Lung (tissue), 11 donors: ENCODE measurements at regions not wholly inside any gene's neighbourhood (a gene's known extent, or its start where the extent isn't known, plus 50 kb on each side); places are given as distances from the start of the nearest gene placed in this dataset.

Experiments
- ATAC-seq: fragments of 200-7000 bp; cut with Tn5 transposase; one replicate; pipeline ENCODE4 v1.9.1; 2020; ENCODE audit warnings: moderate number of reproducible peaks; ENCODE audit not compliant: insufficient read depth, low FRiP score
- DNase-seq, 3 donors: peaks; one replicate each; pipeline ENCODE4 v3.0.0-alpha.2; 2013 to 2017
- H3K27ac ChIP-seq, 2 donors: one replicate each; pipeline ENCODE4 v1.5.1; 2013; ENCODE audit warnings: mild to moderate bottlenecking in 2 of 2, moderate library complexity in 2 of 2, control low read depth in 1 of 2, inconsistent platforms in 1 of 2, low read depth in 1 of 2, low read length in 1 of 2
- H3K27me3 ChIP-seq, 3 donors: one replicate each; pipeline ENCODE4 v1.5.1; 2013; ENCODE audit warnings: low read length in 2 of 3; ENCODE audit not compliant: control insufficient read depth in 3 of 3, insufficient read depth in 3 of 3
- H3K36me3 ChIP-seq, 4 donors: one replicate each; pipeline ENCODE4 v1.5.1; 2013; ENCODE audit warnings: low read length in 4 of 4, mild to moderate bottlenecking in 1 of 4, moderate library complexity in 1 of 4; ENCODE audit not compliant: control insufficient read depth in 4 of 4, insufficient read depth in 4 of 4
- H3K4me1 ChIP-seq, 5 donors: one replicate each; pipeline ENCODE4 v1.5.1; 2013; ENCODE audit warnings: low read length in 5 of 5, mild to moderate bottlenecking in 2 of 5, moderate library complexity in 1 of 5; ENCODE audit not compliant: control insufficient read depth in 5 of 5, insufficient read depth in 5 of 5
- H3K4me3 ChIP-seq: one replicate; pipeline ENCODE4 v1.5.1; 2013; ENCODE audit warnings: mild to moderate bottlenecking, control low read depth, moderate library complexity
- H3K9ac ChIP-seq, 2 donors: one replicate each; pipeline ENCODE4 v1.5.1; 2013; ENCODE audit warnings: low read length in 2 of 2, control low read depth in 1 of 2; ENCODE audit not compliant: insufficient read depth in 1 of 2
- H3K9me3 ChIP-seq, 4 donors: one replicate each; pipeline ENCODE4 v1.5.1; 2013; ENCODE audit warnings: low read length in 3 of 4, mild to moderate bottlenecking in 1 of 4, moderate library complexity in 1 of 4; ENCODE audit not compliant: control insufficient read depth in 4 of 4, insufficient read depth in 3 of 4
- WGBS, 2 donors: extraction: QIAGEN DNeasy Blood & Tissue Kit; methylation state at CpG; one replicate each; pipeline ENCODE4 v1.1.7; 2013; 5-methylcytosine and 5-hydroxymethylcytosine counted together
- TF ChIP-seq, protein P1 (sequence below): IDR thresholded peaks from 2 replicates; pipeline ENCODE4 v1.5.1; 2012; ENCODE audit warnings: mild to moderate bottlenecking; ENCODE audit errors: control extremely low read depth, extremely low read depth
- donor health status: control.
- donor health status: control.
- donor health status: Bipolar disorder and iron deficiency.
- donor health status: healthy.
- donor health status: DM: yes; HTN: yes; CAD: no.

DNA sequence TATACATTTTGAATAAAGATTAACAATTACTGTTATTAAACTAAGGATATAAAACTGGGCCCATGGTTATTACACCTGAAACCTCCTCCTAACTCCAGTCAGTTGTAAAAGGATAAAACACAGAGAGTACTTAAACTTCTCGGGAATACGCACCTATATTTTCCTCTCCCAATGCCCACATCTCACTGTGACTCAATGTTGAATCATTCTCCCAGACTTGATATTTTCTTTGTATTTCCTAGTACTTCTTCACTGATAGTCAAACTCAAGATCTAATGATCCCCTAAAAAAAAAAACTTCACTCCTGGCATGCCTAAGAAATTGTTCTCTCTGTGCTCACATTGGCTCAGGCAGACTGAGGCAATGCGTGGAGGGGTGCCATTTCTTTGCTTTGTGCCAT lies 212.5 kb upstream of the DKK2 start:
- 64% methylated on average over 3 of the region's 3 CpGs for WGBS, 2 donors
- H3K9me3 ChIP-seq, result no peaks in the 10 kb centered on the region
- TF ChIP-seq, protein P1, sequence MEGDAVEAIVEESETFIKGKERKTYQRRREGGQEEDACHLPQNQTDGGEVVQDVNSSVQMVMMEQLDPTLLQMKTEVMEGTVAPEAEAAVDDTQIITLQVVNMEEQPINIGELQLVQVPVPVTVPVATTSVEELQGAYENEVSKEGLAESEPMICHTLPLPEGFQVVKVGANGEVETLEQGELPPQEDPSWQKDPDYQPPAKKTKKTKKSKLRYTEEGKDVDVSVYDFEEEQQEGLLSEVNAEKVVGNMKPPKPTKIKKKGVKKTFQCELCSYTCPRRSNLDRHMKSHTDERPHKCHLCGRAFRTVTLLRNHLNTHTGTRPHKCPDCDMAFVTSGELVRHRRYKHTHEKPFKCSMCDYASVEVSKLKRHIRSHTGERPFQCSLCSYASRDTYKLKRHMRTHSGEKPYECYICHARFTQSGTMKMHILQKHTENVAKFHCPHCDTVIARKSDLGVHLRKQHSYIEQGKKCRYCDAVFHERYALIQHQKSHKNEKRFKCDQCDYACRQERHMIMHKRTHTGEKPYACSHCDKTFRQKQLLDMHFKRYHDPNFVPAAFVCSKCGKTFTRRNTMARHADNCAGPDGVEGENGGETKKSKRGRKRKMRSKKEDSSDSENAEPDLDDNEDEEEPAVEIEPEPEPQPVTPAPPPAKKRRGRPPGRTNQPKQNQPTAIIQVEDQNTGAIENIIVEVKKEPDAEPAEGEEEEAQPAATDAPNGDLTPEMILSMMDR, result no peak
- no peak overlapping the region for H3K9ac ChIP-seq
- no peak overlapping the region for H3K4me3 ChIP-seq
- no peak overlapping the region for H3K27ac ChIP-seq
- no peaks in the 10 kb centered on the region for H3K27me3 ChIP-seq
- no peaks in the 10 kb centered on the region for H3K36me3 ChIP-seq
- DNase-seq (no peak), ATAC-seq (no peak)
- no peaks in the 10 kb centered on the region for H3K4me1 ChIP-seq

DNA sequence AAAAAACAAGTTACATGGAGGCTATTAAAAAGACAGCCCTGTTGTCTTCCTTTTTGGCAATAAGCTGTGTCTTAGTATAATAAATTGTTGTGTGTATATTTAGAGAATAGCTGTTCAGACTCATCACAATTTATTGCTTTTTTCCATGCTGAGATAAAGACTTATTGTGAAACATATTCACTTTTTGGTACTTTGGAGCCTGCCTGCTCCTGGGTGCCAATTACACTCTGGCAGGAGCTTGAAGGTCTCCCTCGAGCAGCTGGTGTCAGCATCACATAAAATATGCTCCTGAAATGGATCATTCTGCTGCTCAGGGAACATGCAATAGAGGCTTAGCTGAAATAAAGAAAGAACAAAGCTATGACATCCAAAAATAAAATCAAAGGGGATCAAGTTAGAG lies 211.6 kb upstream of the DKK2 start:
- H3K4me1 ChIP-seq, result no peaks in the 10 kb centered on the region
- no peak overlapping the region for H3K27ac ChIP-seq
- peak in 2 of 3 donors; percentile 16 to 55 for DNase-seq
- TF ChIP-seq, protein P1, result no peak
- WGBS, 2 donors, result 30 to 32% methylated on average over 1 of the region's 1 CpG
- no peak overlapping the region for H3K9ac ChIP-seq
- no peak overlapping the region for H3K4me3 ChIP-seq
- H3K27me3 ChIP-seq, result no peaks in the 10 kb centered on the region
- ATAC-seq, result no peak
- H3K36me3 ChIP-seq, result no peaks in the 10 kb centered on the region
- no peaks in the 10 kb centered on the region for H3K9me3 ChIP-seq

DNA sequence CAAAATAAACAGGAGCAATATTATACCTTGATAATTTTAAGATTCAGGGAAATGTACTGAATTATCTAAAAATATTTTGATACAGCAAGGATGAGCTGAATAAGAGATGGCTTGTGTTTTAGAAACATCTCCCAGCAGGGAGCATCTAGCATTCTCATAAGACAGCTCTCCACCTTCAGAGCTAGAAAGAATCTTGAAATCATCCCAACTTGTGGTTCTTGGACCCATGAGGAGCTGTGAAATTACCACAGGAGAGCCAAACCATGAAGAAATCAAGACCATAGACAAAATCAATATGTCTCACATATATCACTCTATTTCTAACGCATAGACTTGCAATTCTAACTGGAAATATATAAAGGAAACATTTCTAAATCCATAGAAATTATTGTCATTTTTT lies 210.6 kb upstream of the DKK2 start:
- no peak overlapping the region for H3K4me3 ChIP-seq
- H3K9ac ChIP-seq, result no peak overlapping the region
- WGBS, 2 donors, result 80 to 81% methylated on average over 1 of the region's 1 CpG
- no peaks in the 10 kb centered on the region for H3K36me3 ChIP-seq
- H3K9me3 ChIP-seq, result no peaks in the 10 kb centered on the region
- ATAC-seq (no peak), DNase-seq (no peak)
- H3K27me3 ChIP-seq, result no peaks in the 10 kb centered on the region
- no peaks in the 10 kb centered on the region for H3K4me1 ChIP-seq
- H3K27ac ChIP-seq, result no peak overlapping the region
- TF ChIP-seq, protein P1, result no peak

DNA sequence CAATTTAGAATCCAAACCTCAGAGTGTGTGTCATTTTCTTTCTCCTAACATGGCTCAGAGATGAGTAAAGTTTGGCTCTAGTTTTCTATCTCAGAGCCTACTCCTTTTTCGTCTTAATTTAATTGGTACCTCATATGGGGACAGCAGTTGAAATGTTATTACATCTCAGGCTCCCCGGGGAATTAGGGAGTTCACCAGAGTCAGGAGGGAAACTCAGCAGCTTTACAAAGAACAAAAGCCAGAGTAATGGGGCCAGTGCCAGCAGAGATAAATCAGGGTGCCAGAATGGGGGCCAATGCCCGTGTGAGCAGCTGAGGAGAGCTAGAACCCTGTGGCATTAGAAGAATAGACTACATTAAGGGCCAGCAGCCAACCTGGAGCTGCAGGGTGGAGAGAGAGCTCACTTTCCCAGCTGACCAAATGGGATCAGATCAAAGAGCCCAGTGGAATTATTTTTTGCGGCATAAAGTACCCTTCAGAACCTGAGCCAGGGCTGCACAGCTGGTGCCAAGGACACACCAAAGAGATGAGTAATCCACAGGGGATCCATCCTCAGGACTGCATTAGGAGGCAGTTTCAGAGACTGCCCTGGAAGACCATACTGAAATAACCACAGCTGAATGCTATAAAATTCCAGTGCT lies 207.1 kb upstream of the DKK2 start:
- no peaks in the 10 kb centered on the region for H3K36me3 ChIP-seq
- H3K9me3 ChIP-seq, result no peaks in the 10 kb centered on the region
- DNase-seq (no peak), ATAC-seq (no peak)
- no peaks in the 10 kb centered on the region for H3K4me1 ChIP-seq
- TF ChIP-seq, protein P1, result no peak
- 68 to 75% methylated on average over 4 of the region's 4 CpGs for WGBS, 2 donors
- H3K27ac ChIP-seq, result no peak overlapping the region
- no peak overlapping the region for H3K9ac ChIP-seq
- no peaks in the 10 kb centered on the region for H3K27me3 ChIP-seq
- H3K4me3 ChIP-seq, result no peak overlapping the region
